ENCODE measurements at regions not wholly inside any gene's neighbourhood (a gene's known extent, or its start where the extent isn't known, plus 50 kb on each side); places are given as distances from the start of the nearest gene placed in this dataset.

DNA sequence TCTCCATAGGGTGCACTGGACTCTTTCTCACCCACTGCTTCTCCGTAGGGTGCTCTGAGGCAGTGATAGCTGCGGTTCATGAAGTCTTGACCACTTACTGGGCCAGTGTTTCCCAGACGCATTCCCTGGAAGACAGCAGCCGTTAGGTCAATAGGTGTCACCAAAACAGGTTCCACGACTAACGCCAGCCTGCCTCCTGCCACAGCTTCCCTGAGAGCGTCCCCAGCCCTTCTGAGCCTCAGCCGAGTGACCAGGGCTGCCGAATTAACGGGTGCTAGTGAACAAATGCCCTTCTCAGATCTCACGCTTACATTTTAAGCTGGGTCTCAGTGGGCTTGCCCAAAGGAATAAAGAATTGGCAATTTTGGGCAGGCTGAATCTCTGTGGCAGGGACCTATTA, 188.7 kb upstream of the TNRC6C start:
- no peaks in the 10 kb centered on the region for H3K27me3 Mint-ChIP-seq
- no peaks in the 10 kb centered on the region for H3K36me3 Mint-ChIP-seq (ENCODE audit: low read depth)
- H3K4me3 Mint-ChIP-seq = no peak overlapping the region
- no peak overlapping the region for H3K27ac Mint-ChIP-seq
- H3K4me1 Mint-ChIP-seq (ENCODE audit: low read depth) = peaks cover 10% of the 10 kb centered on the region
- H3K9me3 Mint-ChIP-seq = no peaks in the 10 kb centered on the region

DNA sequence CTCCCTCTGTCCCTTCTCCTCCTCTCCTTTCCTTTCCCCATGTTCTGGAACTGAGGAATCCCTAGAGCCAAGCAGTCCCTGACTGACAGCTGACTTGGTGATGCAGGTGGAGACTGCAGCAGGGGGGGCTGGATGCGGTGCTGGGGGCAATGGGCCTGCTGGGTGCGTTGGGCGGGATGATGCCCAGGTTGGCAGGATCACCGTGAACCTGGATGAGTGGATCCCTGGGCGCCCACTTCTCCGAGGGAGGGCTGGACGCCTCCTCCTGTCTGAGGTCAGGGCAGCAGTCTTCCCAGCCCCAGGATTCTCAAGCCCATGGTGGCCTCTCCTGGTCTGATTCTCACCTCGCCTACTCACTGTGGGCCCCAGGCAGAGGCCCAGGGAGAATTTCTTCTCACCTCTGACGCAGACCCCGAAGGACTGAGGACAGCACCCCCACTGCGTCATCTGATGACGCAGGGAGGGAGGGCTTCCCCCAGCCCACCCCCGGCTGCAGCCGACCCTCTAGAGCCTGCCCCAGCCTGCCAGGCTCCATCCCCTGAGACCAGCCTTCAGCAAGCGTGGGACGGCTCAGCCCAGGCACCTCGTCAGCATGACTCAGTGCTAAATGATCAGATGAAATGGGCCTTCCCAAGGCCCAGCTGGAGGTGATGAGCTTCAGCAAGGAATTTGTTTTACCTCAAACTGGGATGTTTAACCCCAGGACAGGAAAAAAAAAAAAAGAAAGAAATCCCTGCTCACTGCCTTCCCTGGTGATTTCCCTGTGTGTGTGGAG, 188.0 kb upstream of the TNRC6C start:
- H3K27ac Mint-ChIP-seq = no peak overlapping the region
- H3K36me3 Mint-ChIP-seq (ENCODE audit: low read depth) = no peaks in the 10 kb centered on the region

DNA sequence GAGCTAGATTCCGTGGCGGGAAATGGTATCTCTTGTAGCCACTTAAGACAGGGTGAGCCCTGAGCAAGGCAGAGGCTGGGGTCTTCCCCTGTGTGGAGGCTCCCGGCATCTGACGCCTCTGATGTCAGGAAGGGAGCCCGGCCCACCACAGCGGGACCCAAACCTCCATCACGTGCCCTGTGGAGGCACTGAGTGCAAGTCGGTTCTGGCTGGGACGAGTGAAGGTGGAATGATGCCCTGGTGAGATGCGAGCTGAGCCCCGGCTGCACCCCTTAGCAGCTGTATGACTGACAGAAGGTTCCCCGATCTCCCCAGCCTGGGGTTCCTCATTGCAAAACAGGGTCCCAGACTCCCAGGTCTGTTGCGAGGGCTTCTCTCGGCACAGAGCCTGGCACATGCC, 187.4 kb upstream of the TNRC6C start:
- Mint-ChIP-seq H3K36me3 (ENCODE audit: low read depth) (no peaks in the 10 kb centered on the region), H3K27ac (no peak overlapping the region), H3K4me1 (ENCODE audit: low read depth) (peaks cover 10% of the 10 kb centered on the region), H3K27me3 (no peaks in the 10 kb centered on the region), H3K9me3 (no peaks in the 10 kb centered on the region), H3K4me3 (no peak overlapping the region)

More for the DNA sequence above, 188.0 kb upstream of the TNRC6C start:
- H3K4me3 Mint-ChIP-seq = no peak overlapping the region
- peaks cover 10% of the 10 kb centered on the region for H3K4me1 Mint-ChIP-seq (ENCODE audit: low read depth)
- no peaks in the 10 kb centered on the region for H3K27me3 Mint-ChIP-seq
- no peaks in the 10 kb centered on the region for H3K9me3 Mint-ChIP-seq

- Mint-ChIP-seq H3K4me1 (ENCODE audit: low read depth) (peaks cover 10% of the 10 kb centered on the region), H3K9me3 (no peaks in the 10 kb centered on the region), H3K36me3 (ENCODE audit: low read depth) (no peaks in the 10 kb centered on the region), H3K27ac (no peak overlapping the region), H3K27me3 (no peaks in the 10 kb centered on the region), H3K4me3 (no peak overlapping the region)
Observed at GRCh38 chr17:77771587-77771986, 186.9 kb upstream of the TNRC6C start.

- H3K36me3 Mint-ChIP-seq (ENCODE audit: low read depth) = no peaks in the 10 kb centered on the region
- H3K27me3 Mint-ChIP-seq = no peaks in the 10 kb centered on the region
- no peak overlapping the region for H3K4me3 Mint-ChIP-seq
- peaks cover 10% of the 10 kb centered on the region for H3K4me1 Mint-ChIP-seq (ENCODE audit: low read depth)
- H3K9me3 Mint-ChIP-seq = no peaks in the 10 kb centered on the region
- no peak overlapping the region for H3K27ac Mint-ChIP-seq
Observed at GRCh38 chr17:77771998-77772397, 186.5 kb upstream of the TNRC6C start.

GRCh38 chr17:77772461-77772897, 186.0 kb upstream of the TNRC6C start:
- Mint-ChIP-seq H3K27me3 (no peaks in the 10 kb centered on the region), H3K4me3 (no peak overlapping the region), H3K9me3 (no peaks in the 10 kb centered on the region), H3K27ac (no peak overlapping the region), H3K36me3 (ENCODE audit: low read depth) (no peaks in the 10 kb centered on the region), H3K4me1 (ENCODE audit: low read depth) (peaks cover 10% of the 10 kb centered on the region)

- Mint-ChIP-seq H3K27me3 (no peaks in the 10 kb centered on the region), H3K4me1 (ENCODE audit: low read depth) (peaks cover 10% of the 10 kb centered on the region), H3K27ac (no peak overlapping the region), H3K9me3 (no peaks in the 10 kb centered on the region), H3K4me3 (no peak overlapping the region), H3K36me3 (ENCODE audit: low read depth) (no peaks in the 10 kb centered on the region)
Observed at GRCh38 chr17:77772899-77773358, 185.6 kb upstream of the TNRC6C start.

DNA sequence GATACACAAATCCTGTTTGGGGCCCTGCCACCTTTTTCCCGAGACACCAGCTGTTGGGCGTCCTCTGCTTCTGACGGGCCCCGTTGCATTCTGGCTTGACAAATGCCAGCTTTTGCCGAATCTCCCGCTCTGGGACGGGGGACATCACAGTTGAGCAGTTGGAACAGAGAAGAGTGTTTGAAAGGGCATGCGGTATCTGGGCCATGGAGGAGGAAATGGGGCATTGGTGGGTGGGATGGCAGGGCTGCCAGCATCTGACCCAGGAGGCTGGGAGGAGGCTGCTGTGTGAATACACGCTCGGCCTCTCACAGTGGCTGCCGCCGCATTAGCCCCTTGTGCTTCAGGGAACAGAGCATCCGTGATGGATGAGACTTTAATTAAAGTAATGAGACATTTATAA, 184.3 kb upstream of the TNRC6C start:
- Mint-ChIP-seq H3K27me3 (no peaks in the 10 kb centered on the region), H3K36me3 (ENCODE audit: low read depth) (no peaks in the 10 kb centered on the region), H3K27ac (no peak overlapping the region), H3K4me3 (no peak overlapping the region), H3K9me3 (no peaks in the 10 kb centered on the region), H3K4me1 (ENCODE audit: low read depth) (peaks cover 10% of the 10 kb centered on the region)

- H3K27me3 Mint-ChIP-seq = no peaks in the 10 kb centered on the region
- H3K9me3 Mint-ChIP-seq = no peaks in the 10 kb centered on the region
- H3K36me3 Mint-ChIP-seq (ENCODE audit: low read depth) = no peaks in the 10 kb centered on the region
- H3K27ac Mint-ChIP-seq = no peak overlapping the region
- no peak overlapping the region for H3K4me3 Mint-ChIP-seq
- peaks cover 4% of the 10 kb centered on the region for H3K4me1 Mint-ChIP-seq (ENCODE audit: low read depth)
Observed at GRCh38 chr17:77778636-77779489, 179.6 kb upstream of the TNRC6C start.

GRCh38 chr17:77779711-77780539, 178.6 kb upstream of the TNRC6C start:
- peaks cover 14% of the 10 kb centered on the region for H3K4me1 Mint-ChIP-seq (ENCODE audit: low read depth)
- no peaks in the 10 kb centered on the region for H3K9me3 Mint-ChIP-seq
- no peak overlapping the region for H3K4me3 Mint-ChIP-seq
- H3K27me3 Mint-ChIP-seq = no peaks in the 10 kb centered on the region
- H3K27ac Mint-ChIP-seq = no peak overlapping the region
- H3K36me3 Mint-ChIP-seq (ENCODE audit: low read depth) = no peaks in the 10 kb centered on the region

- H3K27me3 Mint-ChIP-seq = no peaks in the 10 kb centered on the region
- H3K36me3 Mint-ChIP-seq (ENCODE audit: low read depth) = no peaks in the 10 kb centered on the region
- no peaks in the 10 kb centered on the region for H3K9me3 Mint-ChIP-seq
- no peak overlapping the region for H3K27ac Mint-ChIP-seq
- no peak overlapping the region for H3K4me3 Mint-ChIP-seq
- peaks cover 14% of the 10 kb centered on the region for H3K4me1 Mint-ChIP-seq (ENCODE audit: low read depth)
Observed at GRCh38 chr17:77781536-77781935, 177.0 kb upstream of the TNRC6C start.

GRCh38 chr17:77782201-77782600, 176.3 kb upstream of the TNRC6C start:
- H3K27ac Mint-ChIP-seq = no peak overlapping the region

GRCh38 chr17:77782611-77783010, 175.9 kb upstream of the TNRC6C start:
- Mint-ChIP-seq H3K4me3 (no peak overlapping the region), H3K9me3 (no peaks in the 10 kb centered on the region), H3K4me1 (ENCODE audit: low read depth) (peaks cover 14% of the 10 kb centered on the region), H3K36me3 (ENCODE audit: low read depth) (no peaks in the 10 kb centered on the region), H3K27me3 (no peaks in the 10 kb centered on the region), H3K27ac (no peak overlapping the region)

More at GRCh38 chr17:77782201-77782600, 176.3 kb upstream of the TNRC6C start:
- Mint-ChIP-seq H3K27me3 (no peaks in the 10 kb centered on the region), H3K4me1 (ENCODE audit: low read depth) (peaks cover 14% of the 10 kb centered on the region), H3K4me3 (no peak overlapping the region), H3K9me3 (no peaks in the 10 kb centered on the region), H3K36me3 (ENCODE audit: low read depth) (no peaks in the 10 kb centered on the region)

- H3K27ac Mint-ChIP-seq = no peak overlapping the region
- H3K27me3 Mint-ChIP-seq = no peaks in the 10 kb centered on the region
- H3K9me3 Mint-ChIP-seq = no peaks in the 10 kb centered on the region
- H3K4me1 Mint-ChIP-seq (ENCODE audit: low read depth) = peaks cover 14% of the 10 kb centered on the region
- H3K36me3 Mint-ChIP-seq (ENCODE audit: low read depth) = no peaks in the 10 kb centered on the region
- no peak overlapping the region for H3K4me3 Mint-ChIP-seq
Observed at GRCh38 chr17:77783991-77784820, 174.3 kb upstream of the TNRC6C start.

Measured in stimulated activated naive CD8-positive, alpha-beta T cell treated with anti-CD3 and anti-CD28 coated beads, Interleukin-15, Interleukin-2, amounts not matched to agents 100 ng/mL and 50 ng/mL, for 24 hours (primary cell).